ENCODE measurements at regions not wholly inside any gene's neighbourhood (a gene's known extent, or its start where the extent isn't known, plus 50 kb on each side); places are given as distances from the start of the nearest gene placed in this dataset.

- TF ChIP-seq EZH2phosphoT487 (IDR thresholded peaks at IDR 0.05; ENCODE audit: borderline replicate concordance), result no peak
- TF ChIP-seq CTCF (conservative IDR thresholded peaks at IDR 0.05; ENCODE audit: low read length), result no peak
Measured at GRCh38 chr21:14646893-14647292, 100.8 kb upstream of the SAMSN1 start.

Measured in Loucy (cell line).